Spleen (tissue), 11 donors: ENCODE measurements at regions not wholly inside any gene's neighbourhood (a gene's known extent, or its start where the extent isn't known, plus 50 kb on each side); places are given as distances from the start of the nearest gene placed in this dataset.

Source experiments
- DNase-seq: peaks from one replicate; pipeline ENCODE4 v3.0.0-alpha.2; 2020
- H3K27ac ChIP-seq, 8 donors: fragments of 200-600 bp; sonication (generic) in 7 of 8; 1 replicate in 4 of 8; 2 replicates in 4 of 8; pipeline versions ENCODE4 v1.5.0 to v1.8.0; 2016 to 2021; ENCODE audit warnings: inconsistent platforms in 4 of 8, mild to moderate bottlenecking in 4 of 8, moderate library complexity in 1 of 8
- H3K27me3 ChIP-seq, 7 donors: fragments of 200-600 bp; sonication (generic) in 6 of 7; replicated peaks in 1 of 7; 1 replicate in 4 of 7; 2 replicates in 3 of 7; pipeline versions ENCODE4 v1.5.0 to v1.8.0; 2016 to 2021; ENCODE audit warnings: inconsistent platforms in 3 of 7, mild to moderate bottlenecking in 1 of 7
- H3K36me3 ChIP-seq, 6 donors: fragments of 200-600 bp; sonication (generic) in 5 of 6; 1 replicate in 4 of 6; 2 replicates in 2 of 6; pipeline versions ENCODE4 v1.5.0 to v1.8.0; 2016 to 2021; ENCODE audit warnings: inconsistent platforms in 2 of 6
- H3K4me1 ChIP-seq, 6 donors: fragments of 200-600 bp; sonication (generic) in 5 of 6; 1 replicate in 3 of 6; 2 replicates in 3 of 6; pipeline versions ENCODE4 v1.5.0 to v1.8.0; 2016 to 2021; ENCODE audit warnings: inconsistent platforms in 3 of 6
- H3K4me3 ChIP-seq, 8 donors: fragments of 200-600 bp; sonication (generic) in 7 of 8; 1 replicate in 4 of 8; 2 replicates in 4 of 8; pipeline versions ENCODE4 v1.5.0 to v1.8.0; 2016 to 2021; ENCODE audit warnings: inconsistent platforms in 4 of 8, mild to moderate bottlenecking in 4 of 8, moderate library complexity in 2 of 8
- H3K9me3 ChIP-seq, 8 donors: fragments of 200-600 bp; sonication (generic) in 7 of 8; 1 replicate in 4 of 8; 2 replicates in 4 of 8; pipeline versions ENCODE4 v1.5.0 to v1.8.0; 2016 to 2021; ENCODE audit warnings: inconsistent platforms in 4 of 8
- CTCF ChIP-seq, 11 experiments: fragments of 200-600 bp in 7 of 11; fragments of 450-650 bp in 4 of 11; sonication (generic) in 4 of 11; IDR thresholded peaks in 8 of 11; conservative IDR thresholded peaks in 3 of 11; 1 replicate in 7 of 11; 2 replicates in 4 of 11; pipeline versions ENCODE4 v1.4.0 to v1.8.0; 2016 to 2021; ENCODE audit warnings: antibody characterized with exemption in 11 of 11, inconsistent platforms in 4 of 11, mild to moderate bottlenecking in 1 of 11
- POLR2A ChIP-seq, 3 donors: fragments of 450-650 bp; IDR thresholded peaks; one replicate each; pipeline ENCODE4 v1.5.1; 2017; ENCODE audit warnings: antibody characterized with exemption in 3 of 3, mild to moderate bottlenecking in 1 of 3
- POLR2AphosphoS5 ChIP-seq, 3 donors: sonication (generic); formaldehyde crosslinking; IDR thresholded peaks; one replicate each; pipeline ENCODE4 v1.5.1; 2017; ENCODE audit warnings: antibody characterized with exemption in 3 of 3
- WGBS, 5 donors: extraction: QIAGEN DNeasy Blood & Tissue Kit in 3 of 5; methylation state at CpG; one replicate each; pipeline versions ENCODE4 v1.1.5 to v1.1.7; 2013 to 2018; 5-methylcytosine and 5-hydroxymethylcytosine counted together
- intact Hi-C: fragments of 100-400 bp; cut with DNase I; formaldehyde crosslinking; loops from one replicate; pipeline ENCODE4 v1.15.0; 2023; ENCODE audit warnings: low total_unique reads
- donor health status: healthy with polysubstance abuse.
- donor health status: DM: no; HTN: no; CAD: no; lungs with moderate emphysema.
- donor health status: DM: no; HTN: no; CAD: no.
- donor health status: Bipolar disorder and iron deficiency.
- donor health status: healthy.
- donor health status: DM: no; HTN: no; CAD: no.
- donor health status: DM: yes; HTN: yes; CAD: no.

DNA sequence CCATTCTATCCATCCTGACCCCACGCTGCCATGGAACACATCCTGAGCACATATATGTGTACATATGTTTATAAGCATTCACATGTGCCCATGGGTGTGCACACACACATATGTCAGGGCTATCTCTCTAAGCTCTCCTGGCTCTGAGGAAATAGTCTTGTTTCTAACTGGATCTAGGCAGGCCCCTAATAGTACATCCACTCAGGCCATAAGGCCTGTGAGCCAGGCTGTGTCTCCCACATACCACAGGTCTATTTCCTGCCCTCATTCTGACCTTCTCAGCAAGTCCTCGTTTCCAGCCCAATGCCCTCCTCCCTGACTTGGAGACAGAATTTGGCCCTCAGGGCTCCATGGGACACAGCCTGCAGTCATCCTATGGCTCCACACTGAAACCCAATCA lies 284.8 kb upstream of the CTNNB1 start:
- Histone ChIP-seq H3K9me3 (no peaks in the 10 kb centered on the region), H3K4me1 (no peaks in the 10 kb centered on the region), H3K36me3 (no peaks in the 10 kb centered on the region), H3K27ac (no peak overlapping the region), H3K27me3 (peaks cover 0 to 14% (median 0%) of the 10 kb centered on the region in 7 donors), H3K4me3 (no peak overlapping the region)
- 63 to 81% (median 66%) methylated on average over 2 of the region's 2 CpGs for WGBS, 5 donors
- DNase-seq, result no peak
- TF ChIP-seq POLR2A (IDR thresholded peaks at IDR 0.05) (no peak), POLR2AphosphoS5 (IDR thresholded peaks at IDR 0.05) (no peak), CTCF (IDR thresholded peaks at IDR 0.05 in 8 of 11, conservative IDR thresholded peaks at IDR 0.05 in 3 of 11) (no peak)
- intact Hi-C loops, result no loop called here

DNA sequence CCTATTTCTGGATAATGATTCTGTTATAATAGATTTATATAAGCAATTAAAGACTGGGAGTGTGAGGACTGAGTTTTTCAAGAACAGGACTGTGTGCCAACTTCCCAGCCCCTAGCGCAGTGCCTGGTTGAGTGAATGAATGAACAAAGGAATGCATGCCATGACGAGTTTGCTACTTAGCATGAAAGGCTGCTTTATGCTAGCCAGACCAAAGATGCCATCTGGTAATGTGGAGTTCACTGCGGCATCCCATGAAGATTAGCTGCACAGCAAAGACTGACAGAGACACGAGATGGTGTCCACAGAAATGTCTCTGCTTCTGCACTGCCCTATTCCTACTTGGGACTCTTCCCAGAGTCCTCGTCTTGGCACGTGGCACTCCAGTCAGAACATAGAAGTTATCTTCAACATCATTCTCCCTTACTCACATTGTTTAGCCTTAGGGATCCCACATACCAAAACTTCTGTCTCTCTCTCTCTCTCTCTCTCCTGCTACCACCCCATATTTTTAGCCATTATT lies 283.9 kb upstream of the CTNNB1 start:
- DNase-seq, result no peak
- Histone ChIP-seq H3K27ac (no peak overlapping the region), H3K36me3 (no peaks in the 10 kb centered on the region), H3K4me3 (no peak overlapping the region), H3K4me1 (no peaks in the 10 kb centered on the region), H3K9me3 (no peaks in the 10 kb centered on the region), H3K27me3 (peaks cover 0 to 10% (median 0%) of the 10 kb centered on the region in 7 donors)
- no peak for TF ChIP-seq CTCF (IDR thresholded peaks at IDR 0.05 in 8 of 11, conservative IDR thresholded peaks at IDR 0.05 in 3 of 11)
- TF ChIP-seq POLR2AphosphoS5 (IDR thresholded peaks at IDR 0.05), result no peak
- no peak for TF ChIP-seq POLR2A (IDR thresholded peaks at IDR 0.05)
- intact Hi-C loops, result no loop called here
- 84 to 89% (median 87%) methylated on average over 6 of the region's 6 CpGs for WGBS, 5 donors

DNA sequence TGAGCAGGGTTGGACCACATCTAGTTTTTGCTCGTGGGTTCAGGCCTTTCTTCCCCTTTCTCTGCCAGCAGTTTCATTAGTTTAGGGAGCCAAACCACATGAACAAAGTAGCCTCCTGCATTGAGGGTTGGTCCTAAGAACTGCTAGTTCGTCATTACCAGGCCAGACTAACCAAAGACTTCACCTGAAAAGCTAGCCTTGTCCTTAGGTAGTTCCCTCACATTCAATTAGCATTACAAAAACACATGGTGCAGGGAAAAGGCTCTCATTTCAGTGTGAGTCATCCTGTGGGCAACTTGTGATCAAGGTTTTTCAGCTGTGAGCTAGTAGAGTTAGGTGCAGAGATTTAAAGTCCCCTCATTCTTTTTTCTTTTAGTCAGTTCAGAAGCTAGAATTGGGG lies 279.3 kb upstream of the CTNNB1 start:
- WGBS, 5 donors, result 40 to 69% (median 58%) methylated on average over 2 of the region's 2 CpGs
- no peaks in the 10 kb centered on the region for H3K36me3 ChIP-seq
- TF ChIP-seq POLR2A (IDR thresholded peaks at IDR 0.05) (no peak), CTCF (IDR thresholded peaks at IDR 0.05 in 8 of 11, conservative IDR thresholded peaks at IDR 0.05 in 3 of 11) (no peak), POLR2AphosphoS5 (IDR thresholded peaks at IDR 0.05) (no peak)
- no peaks in the 10 kb centered on the region for H3K9me3 ChIP-seq
- no peaks in the 10 kb centered on the region for H3K27me3 ChIP-seq
- H3K4me1 ChIP-seq, result no peaks in the 10 kb centered on the region
- DNase-seq, result no peak
- H3K4me3 ChIP-seq, result no peak overlapping the region
- intact Hi-C loops, result no loop called here
- no peak overlapping the region for H3K27ac ChIP-seq

DNA sequence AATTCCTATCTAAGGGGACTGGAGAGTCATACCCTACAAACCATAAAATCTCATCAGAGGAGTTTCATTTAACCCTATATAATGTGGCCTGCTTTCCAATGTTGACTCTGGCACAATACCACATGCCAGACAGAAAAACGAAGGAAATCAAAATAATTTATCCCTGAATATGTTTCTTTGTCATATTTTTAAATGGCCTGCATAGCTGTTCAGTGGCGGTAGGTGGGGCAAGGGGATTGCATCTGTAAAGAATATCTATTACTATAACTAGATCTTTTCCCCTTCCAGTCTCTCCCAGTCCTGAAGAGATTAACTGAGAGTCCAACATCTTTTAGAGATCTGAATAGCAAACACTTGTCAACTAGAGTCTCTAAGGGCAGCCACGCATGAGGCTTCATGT lies 278.1 kb upstream of the CTNNB1 start:
- Histone ChIP-seq H3K4me1 (no peaks in the 10 kb centered on the region), H3K27ac (no peak overlapping the region), H3K36me3 (no peaks in the 10 kb centered on the region), H3K27me3 (peaks cover 0 to under 1% (median 0%) of the 10 kb centered on the region in 7 donors), H3K9me3 (no peaks in the 10 kb centered on the region), H3K4me3 (no peak overlapping the region)
- WGBS, 5 donors, result 86 to 94% (median 89%) methylated on average over 3 of the region's 3 CpGs
- TF ChIP-seq POLR2A (IDR thresholded peaks at IDR 0.05) (no peak), POLR2AphosphoS5 (IDR thresholded peaks at IDR 0.05) (no peak), CTCF (IDR thresholded peaks at IDR 0.05 in 8 of 11, conservative IDR thresholded peaks at IDR 0.05 in 3 of 11) (no peak)
- DNase-seq, result no peak
- intact Hi-C loops, result no loop called here
